ENCODE measurements at regions not wholly inside any gene's neighbourhood (a gene's known extent, or its start where the extent isn't known, plus 50 kb on each side); places are given as distances from the start of the nearest gene placed in this dataset.

GRCh38 chr1:50329332-50329932 is 93.8 kb downstream of the DMRTA2 start:
- no peak for TF ChIP-seq CTCF (IDR thresholded peaks at IDR 0.05)
- TF ChIP-seq POLR2A (IDR thresholded peaks at IDR 0.05): no peak
- TF ChIP-seq EP300 (IDR thresholded peaks at IDR 0.05): no peak
- no peak for TF ChIP-seq POLR2AphosphoS5 (IDR thresholded peaks at IDR 0.05)

All from suprapubic skin (tissue), 4 donors.